ENCODE measurements at regions not wholly inside any gene's neighbourhood (a gene's known extent, or its start where the extent isn't known, plus 50 kb on each side); places are given as distances from the start of the nearest gene placed in this dataset.

- TF ChIP-seq RAD21 (conservative IDR thresholded peaks at IDR 0.05) = no peak
- TF ChIP-seq, protein P1, sequence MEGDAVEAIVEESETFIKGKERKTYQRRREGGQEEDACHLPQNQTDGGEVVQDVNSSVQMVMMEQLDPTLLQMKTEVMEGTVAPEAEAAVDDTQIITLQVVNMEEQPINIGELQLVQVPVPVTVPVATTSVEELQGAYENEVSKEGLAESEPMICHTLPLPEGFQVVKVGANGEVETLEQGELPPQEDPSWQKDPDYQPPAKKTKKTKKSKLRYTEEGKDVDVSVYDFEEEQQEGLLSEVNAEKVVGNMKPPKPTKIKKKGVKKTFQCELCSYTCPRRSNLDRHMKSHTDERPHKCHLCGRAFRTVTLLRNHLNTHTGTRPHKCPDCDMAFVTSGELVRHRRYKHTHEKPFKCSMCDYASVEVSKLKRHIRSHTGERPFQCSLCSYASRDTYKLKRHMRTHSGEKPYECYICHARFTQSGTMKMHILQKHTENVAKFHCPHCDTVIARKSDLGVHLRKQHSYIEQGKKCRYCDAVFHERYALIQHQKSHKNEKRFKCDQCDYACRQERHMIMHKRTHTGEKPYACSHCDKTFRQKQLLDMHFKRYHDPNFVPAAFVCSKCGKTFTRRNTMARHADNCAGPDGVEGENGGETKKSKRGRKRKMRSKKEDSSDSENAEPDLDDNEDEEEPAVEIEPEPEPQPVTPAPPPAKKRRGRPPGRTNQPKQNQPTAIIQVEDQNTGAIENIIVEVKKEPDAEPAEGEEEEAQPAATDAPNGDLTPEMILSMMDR (IDR thresholded peaks at IDR 0.05; ENCODE audit: poor library complexity, severe bottlenecking) = no peak
- no peak for TF ChIP-seq EZH2 (IDR thresholded peaks at IDR 0.05; ENCODE audit: borderline replicate concordance, insufficient read depth, low read length, poor library complexity, severe bottlenecking)
These were observed 131.5 kb upstream of the JCAD start for GRCh38 chr10:30190577-30191552.
